ENCODE measurements at regions not wholly inside any gene's neighbourhood (a gene's known extent, or its start where the extent isn't known, plus 50 kb on each side); places are given as distances from the start of the nearest gene placed in this dataset.

- DNase-seq = no peak
- Histone ChIP-seq H3K4me3 (ENCODE audit: low read depth, low read length) (no peak overlapping the region), H3K27me3 (no peaks in the 10 kb centered on the region), H3K9me3 (no peaks in the 10 kb centered on the region), H3K36me3 (no peaks in the 10 kb centered on the region), H3K4me1 (no peaks in the 10 kb centered on the region)
- TF ChIP-seq, protein P1, sequence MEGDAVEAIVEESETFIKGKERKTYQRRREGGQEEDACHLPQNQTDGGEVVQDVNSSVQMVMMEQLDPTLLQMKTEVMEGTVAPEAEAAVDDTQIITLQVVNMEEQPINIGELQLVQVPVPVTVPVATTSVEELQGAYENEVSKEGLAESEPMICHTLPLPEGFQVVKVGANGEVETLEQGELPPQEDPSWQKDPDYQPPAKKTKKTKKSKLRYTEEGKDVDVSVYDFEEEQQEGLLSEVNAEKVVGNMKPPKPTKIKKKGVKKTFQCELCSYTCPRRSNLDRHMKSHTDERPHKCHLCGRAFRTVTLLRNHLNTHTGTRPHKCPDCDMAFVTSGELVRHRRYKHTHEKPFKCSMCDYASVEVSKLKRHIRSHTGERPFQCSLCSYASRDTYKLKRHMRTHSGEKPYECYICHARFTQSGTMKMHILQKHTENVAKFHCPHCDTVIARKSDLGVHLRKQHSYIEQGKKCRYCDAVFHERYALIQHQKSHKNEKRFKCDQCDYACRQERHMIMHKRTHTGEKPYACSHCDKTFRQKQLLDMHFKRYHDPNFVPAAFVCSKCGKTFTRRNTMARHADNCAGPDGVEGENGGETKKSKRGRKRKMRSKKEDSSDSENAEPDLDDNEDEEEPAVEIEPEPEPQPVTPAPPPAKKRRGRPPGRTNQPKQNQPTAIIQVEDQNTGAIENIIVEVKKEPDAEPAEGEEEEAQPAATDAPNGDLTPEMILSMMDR (IDR thresholded peaks at IDR 0.05; ENCODE audit: low read depth, low read length) = no peak
Measured at GRCh38 chr3:8197384-8197783, 304.2 kb upstream of the LMCD1 start.

DNA sequence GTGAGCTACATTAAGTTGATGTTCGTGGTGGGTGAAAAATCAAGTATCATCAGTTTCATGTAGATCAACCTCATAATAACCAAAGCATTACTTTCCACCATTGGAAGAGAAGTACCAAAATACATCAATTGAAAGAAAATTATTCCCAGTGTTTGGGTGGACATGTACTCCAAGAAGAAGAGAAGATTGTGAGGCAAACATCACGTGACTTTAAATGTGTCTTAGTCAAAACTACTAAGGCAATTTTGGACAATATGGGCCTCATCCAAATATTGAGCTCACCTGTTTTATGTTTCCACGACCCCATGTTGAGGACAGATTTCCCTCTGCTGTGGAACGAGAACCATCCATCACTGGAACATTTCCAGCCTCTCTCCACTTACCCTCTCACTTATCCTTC is 303.0 kb upstream of the LMCD1 start:
- H3K4me3 ChIP-seq (ENCODE audit: low read depth, low read length) = no peak overlapping the region
- DNase-seq = no peak
- no peaks in the 10 kb centered on the region for H3K36me3 ChIP-seq
- TF ChIP-seq, protein P1 (IDR thresholded peaks at IDR 0.05; ENCODE audit: low read depth, low read length) = no peak
- H3K9me3 ChIP-seq = no peaks in the 10 kb centered on the region
- no peaks in the 10 kb centered on the region for H3K4me1 ChIP-seq
- H3K27me3 ChIP-seq = no peaks in the 10 kb centered on the region

GRCh38 chr3:8200996-8201395 is 300.6 kb upstream of the LMCD1 start:
- no peak overlapping the region for H3K4me3 ChIP-seq (ENCODE audit: low read depth, low read length)
- no peaks in the 10 kb centered on the region for H3K27me3 ChIP-seq
- no peaks in the 10 kb centered on the region for H3K4me1 ChIP-seq
- no peaks in the 10 kb centered on the region for H3K9me3 ChIP-seq
- TF ChIP-seq, protein P1 (IDR thresholded peaks at IDR 0.05; ENCODE audit: low read depth, low read length) = no peak
- DNase-seq = no peak
- H3K36me3 ChIP-seq = no peaks in the 10 kb centered on the region

DNA sequence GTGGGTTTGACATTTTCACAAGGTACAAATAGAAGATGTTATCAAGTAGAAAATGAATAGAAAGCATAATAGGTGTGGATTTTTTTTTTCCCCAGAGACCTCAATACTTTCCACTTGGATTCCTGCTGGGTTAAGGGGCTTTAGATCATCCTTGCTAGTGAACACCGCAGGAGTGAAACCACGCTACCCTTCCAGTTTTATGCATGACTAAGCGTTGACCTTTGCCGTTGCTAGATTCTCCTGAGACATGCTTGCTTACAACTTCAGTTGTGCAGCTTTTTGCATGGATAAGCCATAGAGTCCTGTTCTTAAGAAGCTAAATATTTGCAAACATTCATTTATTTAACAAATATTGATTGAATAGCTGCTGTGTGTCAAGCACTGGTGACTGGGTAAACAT is 299.7 kb upstream of the LMCD1 start:
- H3K27me3 ChIP-seq = no peaks in the 10 kb centered on the region
- H3K4me3 ChIP-seq (ENCODE audit: low read depth, low read length) = no peak overlapping the region
- no peaks in the 10 kb centered on the region for H3K4me1 ChIP-seq
- DNase-seq = no peak
- TF ChIP-seq, protein P1 (IDR thresholded peaks at IDR 0.05; ENCODE audit: low read depth, low read length) = no peak
- no peaks in the 10 kb centered on the region for H3K36me3 ChIP-seq
- no peaks in the 10 kb centered on the region for H3K9me3 ChIP-seq

- no peaks in the 10 kb centered on the region for H3K36me3 ChIP-seq
- no peak for DNase-seq
- no peaks in the 10 kb centered on the region for H3K4me1 ChIP-seq
- TF ChIP-seq, protein P1 (IDR thresholded peaks at IDR 0.05; ENCODE audit: low read depth, low read length) = no peak
- no peaks in the 10 kb centered on the region for H3K9me3 ChIP-seq
- H3K4me3 ChIP-seq (ENCODE audit: low read depth, low read length) = no peak overlapping the region
- H3K27me3 ChIP-seq = no peaks in the 10 kb centered on the region
Measured at GRCh38 chr3:8204331-8204730, 297.3 kb upstream of the LMCD1 start.

DNA sequence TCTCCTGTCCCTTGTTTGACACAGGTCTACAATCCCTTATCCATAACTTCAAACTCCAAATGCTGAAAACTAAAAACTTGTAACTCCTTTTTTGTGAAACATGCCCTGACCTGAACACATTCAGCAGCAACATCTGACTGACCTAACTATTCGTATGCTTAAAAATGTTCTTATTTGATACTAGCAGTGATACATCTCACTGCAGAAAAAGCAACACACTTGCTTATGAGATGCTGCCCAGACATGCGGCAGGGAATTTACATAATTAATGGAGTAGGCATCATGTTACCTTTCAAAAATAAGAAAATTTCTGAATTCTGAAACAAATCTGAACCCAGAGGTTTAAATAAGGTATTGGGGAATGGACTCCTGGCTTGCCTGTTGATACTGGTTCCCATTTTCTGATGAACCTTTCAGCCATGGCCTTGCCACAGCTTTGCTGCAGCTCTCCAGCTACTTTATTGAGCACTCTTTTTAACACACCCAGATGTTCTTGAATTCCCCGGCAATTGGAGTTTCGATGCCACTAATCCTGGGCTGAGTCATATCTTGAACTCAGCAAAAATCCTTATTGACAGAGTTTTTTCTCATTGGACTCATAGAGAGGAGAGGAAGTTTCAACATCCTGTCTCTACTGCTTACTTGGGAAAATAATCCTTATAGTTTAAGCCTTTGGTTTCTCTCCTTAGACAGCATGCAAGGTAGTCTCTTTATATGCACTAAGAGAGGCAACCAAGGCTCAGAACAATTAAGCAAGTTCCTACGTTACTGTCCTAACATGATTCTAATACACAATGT is 296.6 kb upstream of the LMCD1 start:
- no peaks in the 10 kb centered on the region for H3K9me3 ChIP-seq
- H3K4me1 ChIP-seq = no peaks in the 10 kb centered on the region
- DNase-seq = no peak
- TF ChIP-seq, protein P1 (IDR thresholded peaks at IDR 0.05; ENCODE audit: low read depth, low read length) = no peak
- no peaks in the 10 kb centered on the region for H3K36me3 ChIP-seq
- H3K27me3 ChIP-seq = no peaks in the 10 kb centered on the region
- no peak overlapping the region for H3K4me3 ChIP-seq (ENCODE audit: low read depth, low read length)
